HG03571 (cell line): ENCODE measurements at regions not wholly inside any gene's neighbourhood (a gene's known extent, or its start where the extent isn't known, plus 50 kb on each side); places are given as distances from the start of the nearest gene placed in this dataset.

Experiments used
- ATAC-seq: cut with Tn5 transposase; IDR thresholded peaks from one replicate; pipeline ENCODE4 v1.9.1; 2021; ENCODE audit not compliant: unreplicated experiment

- ATAC-seq: no peak
Observed at GRCh38 chr4:127081041-127081440, 551.7 kb upstream of the INTU start.

- ATAC-seq: no peak
Observed at GRCh38 chr4:127082986-127083385, 549.8 kb upstream of the INTU start.

- no peak for ATAC-seq
Observed at GRCh38 chr4:127084666-127085065, 548.1 kb upstream of the INTU start.

GRCh38 chr4:127097061-127097460 is 535.7 kb upstream of the INTU start:
- no peak for ATAC-seq

- no peak for ATAC-seq
Observed at GRCh38 chr4:127102361-127102760, 530.4 kb upstream of the INTU start.

- no peak for ATAC-seq
Observed at GRCh38 chr4:127103681-127104115, 529.1 kb upstream of the INTU start.

- ATAC-seq: no peak
Observed at GRCh38 chr4:127113844-127114362, 518.9 kb upstream of the INTU start.

- ATAC-seq: no peak
Observed at GRCh38 chr4:127118681-127119080, 514.1 kb upstream of the INTU start.

GRCh38 chr4:127120441-127121090 is 512.2 kb upstream of the INTU start:
- no peak for ATAC-seq

- ATAC-seq: no peak
Observed at GRCh38 chr4:127124919-127125318, 507.8 kb upstream of the INTU start.

- no peak for ATAC-seq
Observed at GRCh38 chr4:127126718-127127117, 506.0 kb upstream of the INTU start.

GRCh38 chr4:127131527-127131926 is 501.2 kb upstream of the INTU start:
- no peak for ATAC-seq

GRCh38 chr4:127134490-127134889 is 498.3 kb upstream of the INTU start:
- no peak for ATAC-seq

- no peak for ATAC-seq
Observed at GRCh38 chr4:127138586-127138985, 494.2 kb upstream of the INTU start.

GRCh38 chr4:127139788-127140286 is 492.9 kb upstream of the INTU start:
- ATAC-seq: no peak

GRCh38 chr4:127140306-127140705 is 492.5 kb upstream of the INTU start:
- no peak for ATAC-seq

GRCh38 chr4:127141856-127142255 is 490.9 kb upstream of the INTU start:
- ATAC-seq: no peak

GRCh38 chr4:127143460-127144195 is 489.1 kb upstream of the INTU start:
- ATAC-seq: no peak

GRCh38 chr4:127145006-127145540 is 487.7 kb upstream of the INTU start:
- ATAC-seq: no peak

- ATAC-seq: no peak
Observed at GRCh38 chr4:127148165-127148564, 484.6 kb upstream of the INTU start.

- no peak for ATAC-seq
Observed at GRCh38 chr4:127149086-127149485, 483.7 kb upstream of the INTU start.

- no peak for ATAC-seq
Observed at GRCh38 chr4:127151941-127152340, 480.8 kb upstream of the INTU start.
